ENCODE measurements at regions not wholly inside any gene's neighbourhood (a gene's known extent, or its start where the extent isn't known, plus 50 kb on each side); places are given as distances from the start of the nearest gene placed in this dataset.

DNA sequence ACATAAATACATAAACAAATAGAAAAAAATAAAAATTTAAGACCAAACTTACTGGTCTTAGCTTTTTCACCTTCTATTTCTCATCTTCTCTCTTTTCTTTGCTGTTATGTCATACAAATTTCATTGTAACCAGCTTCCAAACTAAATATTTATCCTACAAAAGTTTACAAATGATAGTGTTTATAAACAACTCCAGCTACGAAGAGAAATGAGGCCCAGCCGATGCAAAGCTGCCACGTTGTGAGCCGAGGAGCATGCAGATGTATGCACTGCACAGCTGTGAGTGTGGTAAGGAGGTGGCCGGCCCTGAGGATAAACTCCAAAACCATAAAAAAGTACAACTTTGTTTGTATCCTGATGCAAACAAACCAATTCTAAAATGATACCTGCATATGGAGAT, 642.4 kb upstream of the SGCG start:
- no peak for TF ChIP-seq CTCF (IDR thresholded peaks at IDR 0.05; ENCODE audit: low read length, missing control alignments)
- DNase-seq (ENCODE audit: low read depth): no peak
- H3K4me3 ChIP-seq (replicated peaks; ENCODE audit: low read depth, low read length): no peak overlapping the region

- H3K4me3 ChIP-seq (replicated peaks; ENCODE audit: low read depth, low read length): no peak overlapping the region
- no peak for TF ChIP-seq CTCF (IDR thresholded peaks at IDR 0.05; ENCODE audit: low read length, missing control alignments)
- DNase-seq (ENCODE audit: low read depth): no peak
Measured at GRCh38 chr13:22549126-22549525, 631.7 kb upstream of the SGCG start.

DNA sequence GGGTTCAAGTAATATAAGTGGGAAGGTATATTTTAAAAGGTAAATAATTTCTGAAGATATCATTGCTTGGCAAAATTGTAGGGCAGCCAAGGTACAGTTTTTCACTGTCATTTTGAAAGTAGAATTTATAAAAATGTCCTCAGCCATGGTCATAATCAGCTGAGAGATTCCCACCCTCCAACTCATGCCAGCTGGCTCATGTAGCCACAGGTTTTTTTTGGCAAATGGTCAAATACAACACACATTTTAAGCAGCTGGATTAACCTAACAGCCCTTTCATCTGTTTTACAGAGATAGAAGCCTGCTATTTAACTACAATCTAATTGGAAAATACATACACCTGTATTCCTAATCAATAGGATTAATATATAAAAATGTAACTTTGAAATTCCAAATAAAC, 619.2 kb upstream of the SGCG start:
- no peak for TF ChIP-seq CTCF (IDR thresholded peaks at IDR 0.05; ENCODE audit: low read length, missing control alignments)
- DNase-seq (ENCODE audit: low read depth): no peak
- no peak overlapping the region for H3K4me3 ChIP-seq (replicated peaks; ENCODE audit: low read depth, low read length)

DNA sequence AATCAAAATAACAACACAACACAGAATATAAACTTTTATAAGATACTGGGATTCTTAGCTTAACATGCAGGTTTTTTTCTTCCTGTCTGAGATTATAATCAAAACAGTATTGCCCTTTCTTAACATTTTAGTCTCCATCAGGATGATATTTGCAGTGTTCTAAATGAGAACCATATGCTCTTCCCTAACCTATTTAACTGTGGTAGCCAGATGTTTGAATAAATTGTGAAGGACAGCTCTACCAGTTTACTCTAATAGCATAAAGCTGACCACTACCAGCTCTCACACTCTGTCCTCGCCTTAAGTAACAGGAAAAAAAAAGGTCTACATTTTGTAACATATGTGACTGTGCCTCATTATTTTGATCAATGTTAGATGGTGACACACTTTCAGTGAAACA, 618.7 kb upstream of the SGCG start:
- DNase-seq (ENCODE audit: low read depth): no peak
- no peak for TF ChIP-seq CTCF (IDR thresholded peaks at IDR 0.05; ENCODE audit: low read length, missing control alignments)
- H3K4me3 ChIP-seq (replicated peaks; ENCODE audit: low read depth, low read length): no peak overlapping the region

DNA sequence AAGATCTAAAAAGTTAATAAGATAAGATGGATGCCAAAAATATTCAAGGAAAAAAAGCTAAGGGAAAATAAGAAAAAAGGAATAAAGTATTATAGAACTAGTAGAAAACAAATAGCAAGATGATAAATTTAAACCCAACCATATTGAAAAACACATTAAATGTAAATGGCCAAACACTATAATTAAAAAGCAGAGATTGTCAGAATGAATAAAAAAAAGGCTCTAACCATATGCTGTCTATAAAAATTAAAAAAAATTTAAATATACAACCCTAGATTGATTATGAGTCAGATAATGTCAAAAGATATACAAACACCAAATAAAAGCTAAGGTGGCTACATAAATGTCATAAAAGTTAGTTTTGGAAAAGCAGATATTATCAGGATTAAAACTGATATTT, 617.5 kb upstream of the SGCG start:
- no peak for TF ChIP-seq CTCF (IDR thresholded peaks at IDR 0.05; ENCODE audit: low read length, missing control alignments)
- no peak overlapping the region for H3K4me3 ChIP-seq (replicated peaks; ENCODE audit: low read depth, low read length)
- no peak for DNase-seq (ENCODE audit: low read depth)

DNA sequence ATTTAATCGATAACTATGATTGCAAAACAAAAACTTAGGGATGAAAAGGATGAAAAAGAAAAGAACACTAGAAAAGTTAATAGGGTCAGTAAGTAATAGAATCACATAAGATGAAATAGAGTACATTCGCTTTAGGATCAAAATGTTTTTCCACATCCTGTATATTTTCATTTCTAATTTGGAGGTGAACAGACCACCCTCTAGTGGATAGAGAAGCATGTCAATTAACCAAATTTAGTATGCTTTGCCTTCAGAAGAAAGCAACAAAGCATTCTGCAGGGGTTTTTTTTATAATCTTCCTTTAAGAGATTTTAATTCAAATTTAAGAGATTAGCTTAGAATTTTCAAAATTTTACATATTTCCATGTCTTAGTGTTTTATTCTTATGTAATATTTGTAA, 611.0 kb upstream of the SGCG start:
- DNase-seq (ENCODE audit: low read depth): no peak
- no peak overlapping the region for H3K4me3 ChIP-seq (replicated peaks; ENCODE audit: low read depth, low read length)
- no peak for TF ChIP-seq CTCF (IDR thresholded peaks at IDR 0.05; ENCODE audit: low read length, missing control alignments)

DNA sequence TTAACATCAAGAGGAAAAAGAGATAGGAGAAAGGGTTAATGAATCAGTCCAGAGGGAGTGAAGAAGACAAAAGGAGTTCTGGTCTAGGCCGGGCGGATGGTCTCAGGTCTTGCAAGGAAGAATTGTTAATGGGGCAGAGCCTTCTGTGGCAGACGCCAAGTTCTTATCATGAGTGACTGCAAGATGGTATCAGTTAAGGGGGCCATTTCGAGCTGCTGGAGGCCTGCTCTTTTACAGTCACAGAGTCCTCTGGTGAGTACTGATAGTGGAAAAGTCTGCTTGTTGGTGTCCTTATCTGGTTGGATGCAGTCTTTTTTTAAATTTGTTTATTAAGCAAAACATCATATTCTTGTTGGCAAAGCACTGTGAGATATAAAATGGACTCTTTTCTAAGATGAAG, 590.9 kb upstream of the SGCG start:
- no peak for TF ChIP-seq CTCF (IDR thresholded peaks at IDR 0.05; ENCODE audit: low read length, missing control alignments)
- no peak for DNase-seq (ENCODE audit: low read depth)
- no peak overlapping the region for H3K4me3 ChIP-seq (replicated peaks; ENCODE audit: low read depth, low read length)
